ENCODE measurements at regions not wholly inside any gene's neighbourhood (a gene's known extent, or its start where the extent isn't known, plus 50 kb on each side); places are given as distances from the start of the nearest gene placed in this dataset.
"Not testable (repeated sequence)": the region's sequence is repeated elsewhere in the genome, so short reads cannot be mapped to it uniquely, and the experiment has no call there.

DNA sequence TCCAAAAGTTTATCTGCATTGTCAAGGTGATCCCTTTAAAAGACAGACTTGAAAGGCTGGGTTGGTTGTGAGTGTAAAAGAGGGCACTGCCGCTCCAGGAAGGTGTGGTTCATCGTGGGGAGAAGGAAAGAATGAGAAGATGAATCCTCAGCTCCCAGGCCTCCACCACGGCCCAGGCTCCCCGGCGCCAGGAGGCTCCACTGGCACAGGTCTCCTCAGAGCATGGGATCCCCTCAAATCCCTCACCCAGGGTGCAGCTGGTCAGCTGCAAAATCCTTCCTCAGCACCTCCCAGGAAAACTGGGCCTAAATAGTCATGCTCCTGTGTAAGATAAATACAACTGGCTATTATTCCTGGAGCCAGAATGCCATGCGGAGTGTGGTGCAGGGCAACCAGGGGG, 221.1 kb downstream of the ZNF516 start:
- FAIRE-seq (no peak), DNase-seq (no peak)
- Histone ChIP-seq H3K4me1 (ENCODE audit: control insufficient read depth in 2 of 3, insufficient read depth in 2 of 3, low read depth in 1 of 3, low read length in 3 of 3) (no peaks in the 10 kb centered on the region), H3K27ac (ENCODE audit: low read depth in 2 of 2, low read length in 2 of 2) (no peak overlapping the region), H3K27me3 (ENCODE audit: control insufficient read depth, insufficient read depth, low read length) (no peaks in the 10 kb centered on the region), H3K36me3 (ENCODE audit: control insufficient read depth in 2 of 3, insufficient read depth in 3 of 3, low read length in 3 of 3) (no peaks in the 10 kb centered on the region), H3K9me3 (ENCODE audit: control insufficient read depth in 2 of 3, insufficient read depth in 1 of 3, low read length in 3 of 3) (no peaks in the 10 kb centered on the region), H3K4me3 (ENCODE audit: low read length in 3 of 3) (no peak overlapping the region), H3K9ac (ENCODE audit: low read length in 3 of 3) (no peak overlapping the region)
- intact Hi-C loops (cut with DNase I): no loop called here
- TF ChIP-seq, protein P1, sequence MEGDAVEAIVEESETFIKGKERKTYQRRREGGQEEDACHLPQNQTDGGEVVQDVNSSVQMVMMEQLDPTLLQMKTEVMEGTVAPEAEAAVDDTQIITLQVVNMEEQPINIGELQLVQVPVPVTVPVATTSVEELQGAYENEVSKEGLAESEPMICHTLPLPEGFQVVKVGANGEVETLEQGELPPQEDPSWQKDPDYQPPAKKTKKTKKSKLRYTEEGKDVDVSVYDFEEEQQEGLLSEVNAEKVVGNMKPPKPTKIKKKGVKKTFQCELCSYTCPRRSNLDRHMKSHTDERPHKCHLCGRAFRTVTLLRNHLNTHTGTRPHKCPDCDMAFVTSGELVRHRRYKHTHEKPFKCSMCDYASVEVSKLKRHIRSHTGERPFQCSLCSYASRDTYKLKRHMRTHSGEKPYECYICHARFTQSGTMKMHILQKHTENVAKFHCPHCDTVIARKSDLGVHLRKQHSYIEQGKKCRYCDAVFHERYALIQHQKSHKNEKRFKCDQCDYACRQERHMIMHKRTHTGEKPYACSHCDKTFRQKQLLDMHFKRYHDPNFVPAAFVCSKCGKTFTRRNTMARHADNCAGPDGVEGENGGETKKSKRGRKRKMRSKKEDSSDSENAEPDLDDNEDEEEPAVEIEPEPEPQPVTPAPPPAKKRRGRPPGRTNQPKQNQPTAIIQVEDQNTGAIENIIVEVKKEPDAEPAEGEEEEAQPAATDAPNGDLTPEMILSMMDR (IDR thresholded peaks at IDR 0.05; ENCODE audit: borderline replicate concordance, extremely low read depth, insufficient read depth): no peak

DNA sequence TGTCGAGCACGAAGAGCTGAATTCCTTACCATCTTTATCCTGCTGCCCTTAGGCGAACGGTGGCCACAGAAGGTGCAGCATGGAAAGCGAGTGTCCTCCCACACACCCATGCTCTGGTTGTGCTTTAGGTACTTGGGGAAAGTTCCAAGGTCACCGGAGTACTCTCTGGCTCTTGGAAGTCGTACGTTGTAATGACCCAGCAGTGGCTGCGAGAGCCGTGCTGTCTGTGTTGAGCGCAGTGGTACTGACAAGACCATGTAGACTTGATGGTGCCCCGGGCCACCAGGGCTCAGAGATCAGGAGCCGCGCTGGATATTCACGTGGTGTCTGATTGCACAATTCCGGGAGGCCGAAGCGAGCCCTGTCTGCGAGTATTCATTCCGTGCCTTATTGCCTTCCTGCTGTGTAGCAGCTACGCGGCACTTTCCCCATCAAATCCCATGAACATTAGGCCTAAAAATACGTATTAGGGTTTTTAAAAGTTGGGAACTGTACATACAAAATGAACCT, 222.0 kb downstream of the ZNF516 start:
- intact Hi-C loops (cut with DNase I): no loop called here
- H3K36me3 ChIP-seq (ENCODE audit: control insufficient read depth in 2 of 3, insufficient read depth in 3 of 3, low read length in 3 of 3): no peaks in the 10 kb centered on the region
- H3K9me3 ChIP-seq (ENCODE audit: control insufficient read depth in 2 of 3, insufficient read depth in 1 of 3, low read length in 3 of 3): no peaks in the 10 kb centered on the region
- no peaks in the 10 kb centered on the region for H3K4me1 ChIP-seq (ENCODE audit: control insufficient read depth in 2 of 3, insufficient read depth in 2 of 3, low read depth in 1 of 3, low read length in 3 of 3)
- TF ChIP-seq, protein P1 (IDR thresholded peaks at IDR 0.05; ENCODE audit: borderline replicate concordance, extremely low read depth, insufficient read depth): no peak
- no peak overlapping the region for H3K4me3 ChIP-seq (ENCODE audit: low read length in 3 of 3)
- H3K9ac ChIP-seq (ENCODE audit: low read length in 3 of 3): no peak overlapping the region
- FAIRE-seq (no peak), DNase-seq (no peak)
- H3K27me3 ChIP-seq (ENCODE audit: control insufficient read depth, insufficient read depth, low read length): no peaks in the 10 kb centered on the region
- no peak overlapping the region for H3K27ac ChIP-seq (ENCODE audit: low read depth in 2 of 2, low read length in 2 of 2)

DNA sequence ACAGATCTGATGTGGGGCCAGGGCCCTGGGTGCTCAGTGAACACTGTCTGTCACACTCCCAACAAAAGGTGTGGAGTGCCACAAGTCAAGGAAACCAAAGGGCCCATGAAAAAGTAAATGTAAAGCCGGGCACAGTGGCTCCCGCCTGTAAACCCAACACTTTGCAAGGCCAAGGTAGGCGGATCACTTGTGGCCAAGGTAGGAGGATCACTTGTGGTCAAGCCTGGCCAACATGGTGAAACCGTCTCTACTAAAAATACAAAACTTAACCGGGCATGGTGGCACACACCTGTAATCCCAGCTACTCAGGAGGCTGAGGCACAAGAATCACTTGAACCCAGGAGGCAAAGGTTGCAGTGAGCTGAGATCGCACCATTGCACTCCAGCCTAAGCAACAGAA, 227.6 kb downstream of the ZNF516 start:
- intact Hi-C loops (cut with DNase I); H3K27ac ChIP-seq (ENCODE audit: low read depth in 2 of 2, low read length in 2 of 2); H3K27me3 ChIP-seq (ENCODE audit: control insufficient read depth, insufficient read depth, low read length); H3K36me3 ChIP-seq (ENCODE audit: control insufficient read depth in 2 of 3, insufficient read depth in 3 of 3, low read length in 3 of 3); H3K9me3 ChIP-seq (ENCODE audit: control insufficient read depth in 2 of 3, insufficient read depth in 1 of 3, low read length in 3 of 3); DNase-seq; FAIRE-seq; H3K9ac ChIP-seq (ENCODE audit: low read length in 3 of 3); H3K4me3 ChIP-seq (ENCODE audit: low read length in 3 of 3): not testable (repeated sequence)
- peaks cover 0 to 10% (median 0%) of the 10 kb centered on the region in 3 donors for H3K4me1 ChIP-seq (ENCODE audit: control insufficient read depth in 2 of 3, insufficient read depth in 2 of 3, low read depth in 1 of 3, low read length in 3 of 3)

DNA sequence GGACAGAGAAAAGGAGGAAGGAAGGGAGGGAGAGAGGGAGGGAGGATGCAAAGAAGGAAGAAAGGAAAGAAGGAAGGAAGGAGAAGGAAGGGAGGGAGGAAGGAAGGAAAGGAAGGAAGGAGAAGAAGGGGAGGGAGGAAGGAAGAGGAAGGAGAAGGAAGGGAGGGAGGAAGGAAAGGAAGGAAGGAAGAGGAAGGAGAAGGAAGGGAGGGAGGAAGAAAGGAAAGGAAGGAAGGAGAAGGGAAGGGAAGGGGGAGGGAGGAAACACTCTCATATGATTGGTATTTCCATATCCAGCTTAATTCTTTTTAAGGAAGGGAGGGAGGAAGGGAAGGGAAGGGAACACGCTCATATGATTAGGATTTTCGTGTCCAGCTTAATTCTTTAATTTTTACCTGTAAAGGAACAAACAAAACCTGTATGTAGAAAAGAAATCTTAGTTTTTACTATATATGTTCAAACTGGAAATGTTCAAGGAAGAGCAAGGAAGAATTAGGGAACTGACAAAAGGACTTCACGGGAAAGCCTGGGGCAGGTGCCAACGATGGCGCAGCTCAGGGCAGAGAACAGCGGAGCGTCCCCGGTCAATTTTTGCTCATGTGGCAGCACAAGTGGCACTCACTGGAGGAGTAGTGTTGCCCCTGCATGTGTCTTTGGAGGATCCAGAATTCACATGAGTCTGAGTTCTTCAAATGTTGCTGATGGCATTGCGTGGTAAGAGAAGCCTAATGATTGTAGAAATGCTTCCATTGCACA, 228.6 kb downstream of the ZNF516 start:
- TF ChIP-seq, protein P1 (IDR thresholded peaks at IDR 0.05; ENCODE audit: borderline replicate concordance, extremely low read depth, insufficient read depth): no peak
- Histone ChIP-seq H3K27me3 (ENCODE audit: control insufficient read depth, insufficient read depth, low read length) (no peaks in the 10 kb centered on the region), H3K4me1 (ENCODE audit: control insufficient read depth in 2 of 3, insufficient read depth in 2 of 3, low read depth in 1 of 3, low read length in 3 of 3) (peaks cover 0 to 10% (median 0%) of the 10 kb centered on the region in 3 donors), H3K36me3 (ENCODE audit: control insufficient read depth in 2 of 3, insufficient read depth in 3 of 3, low read length in 3 of 3) (no peaks in the 10 kb centered on the region), H3K9ac (ENCODE audit: low read length in 3 of 3) (peak overlapping the region in 1 of 3 donors; percentile 8), H3K27ac (ENCODE audit: low read depth in 2 of 2, low read length in 2 of 2) (peak overlapping the region; percentile 71 to 90), H3K9me3 (ENCODE audit: control insufficient read depth in 2 of 3, insufficient read depth in 1 of 3, low read length in 3 of 3) (no peaks in the 10 kb centered on the region), H3K4me3 (ENCODE audit: low read length in 3 of 3) (peak overlapping the region; percentile 20 to 30 (median 23))
- intact Hi-C loops (cut with DNase I): no loop called here
- FAIRE-seq: no peak
- DNase-seq: no peak

Data from kidney (tissue), 13 donors.